Limb (tissue), 2 donors: ENCODE measurements at regions not wholly inside any gene's neighbourhood (a gene's known extent, or its start where the extent isn't known, plus 50 kb on each side); places are given as distances from the start of the nearest gene placed in this dataset.
A peak's percentile ranks its signal among the peaks of the same experiment; 100 is the strongest.
"Not testable (repeated sequence)": the region's sequence is repeated elsewhere in the genome, so short reads cannot be mapped to it uniquely, and the experiment has no call there.

ENCODE experiments used
- DNase-seq, 2 donors: peaks; one replicate each; pipeline ENCODE4 v3.0.0-alpha.2; 2016; ENCODE audit errors: extremely low spot score in 2 of 2

DNA sequence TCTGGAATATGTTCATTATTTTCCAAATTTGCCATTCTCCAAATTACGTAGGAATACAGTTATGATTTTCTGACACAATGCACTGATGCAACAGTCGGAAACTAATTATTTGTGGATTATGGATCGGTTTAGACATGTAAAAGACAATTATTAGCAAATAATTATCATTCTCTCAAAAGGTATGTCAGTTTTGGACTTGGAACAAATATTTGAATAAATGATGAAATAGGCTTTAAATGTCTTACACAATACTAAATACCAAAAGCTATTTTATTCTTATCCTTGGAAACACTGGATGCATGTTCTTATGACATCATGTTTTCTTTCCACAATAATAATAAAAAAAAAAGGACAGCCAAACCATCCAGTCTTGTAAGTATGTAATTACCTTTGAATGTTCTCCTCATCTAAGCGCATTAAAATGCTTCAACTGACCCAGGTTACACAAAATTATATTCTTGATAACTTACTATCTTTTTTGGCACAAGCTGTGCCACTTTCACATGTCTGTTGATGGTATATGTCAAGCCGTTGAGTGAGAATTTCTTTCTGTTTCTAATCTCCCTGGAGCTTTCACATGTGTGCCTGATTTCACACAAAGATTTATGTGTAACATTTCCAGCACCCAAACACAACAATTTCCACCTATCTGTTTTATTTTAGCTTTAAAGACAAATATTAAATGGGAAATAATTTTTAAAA lies 238.5 kb upstream of the ZNF385D start:
- DNase-seq, result no peak

GRCh38 chr3:21991061-21991460 lies 240.1 kb upstream of the ZNF385D start:
- DNase-seq, result no peak

- no peak for DNase-seq
These were observed 244.1 kb upstream of the ZNF385D start for GRCh38 chr3:21995079-21995607.

- DNase-seq, result no peak
These were observed 256.4 kb upstream of the ZNF385D start for GRCh38 chr3:22007368-22007767.

GRCh38 chr3:22010997-22011396 lies 260.0 kb upstream of the ZNF385D start:
- DNase-seq, result no peak

DNA sequence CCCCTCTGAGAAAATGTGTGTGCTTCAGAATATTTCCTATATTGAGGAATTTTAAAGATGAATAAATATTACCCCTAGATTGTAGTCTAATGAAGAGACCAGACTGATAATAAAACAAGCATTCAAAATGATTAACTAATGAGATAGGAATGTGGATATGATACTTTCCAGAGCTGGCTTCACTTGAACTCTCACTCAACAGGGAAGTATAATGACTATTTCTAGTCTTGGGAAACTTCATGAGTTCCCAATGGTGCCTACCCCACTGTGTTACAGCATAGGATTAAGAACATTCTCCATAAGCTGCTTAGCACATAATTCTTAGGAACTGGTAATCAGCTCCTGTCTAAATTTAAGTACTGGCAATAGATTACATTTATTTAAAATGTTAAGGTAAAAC lies 261.5 kb upstream of the ZNF385D start:
- no peak for DNase-seq

DNA sequence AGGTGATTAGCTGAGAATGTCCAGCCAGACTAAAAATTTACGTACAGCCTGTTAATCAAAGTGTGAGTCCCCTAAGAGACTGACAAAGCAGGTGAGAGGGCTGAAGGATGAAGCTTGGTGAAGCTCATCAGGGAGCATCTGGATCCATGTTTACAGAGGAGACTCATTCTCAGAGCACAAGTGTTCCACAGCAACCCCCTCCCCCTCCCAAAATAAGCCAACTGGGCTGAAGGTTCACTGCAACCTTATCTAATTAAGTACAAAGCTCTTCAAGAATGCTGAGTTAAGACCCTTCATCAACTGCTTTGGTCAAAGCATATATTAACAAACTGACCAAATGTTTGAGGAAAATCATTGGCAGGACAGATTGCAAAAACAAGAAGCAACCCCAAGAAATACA lies 262.6 kb upstream of the ZNF385D start:
- no peak for DNase-seq

DNA sequence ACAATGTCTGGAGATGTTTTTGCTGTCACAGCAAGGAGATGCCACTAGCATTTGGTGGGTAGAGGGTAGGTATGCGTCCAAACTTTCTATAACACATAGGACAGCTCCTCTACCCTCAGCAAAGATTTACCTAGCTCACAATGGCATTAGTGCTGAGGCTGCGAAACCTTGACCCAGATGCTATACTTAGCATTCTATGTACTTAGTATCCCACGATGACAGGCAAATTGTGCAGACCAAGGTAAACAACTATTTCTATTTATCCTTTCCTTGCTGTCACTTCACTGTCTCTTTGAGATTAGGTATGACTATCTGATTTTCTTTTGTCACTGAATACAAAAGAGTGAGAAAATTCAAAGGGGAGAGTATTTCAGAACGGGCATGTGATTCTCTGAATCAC lies 265.2 kb upstream of the ZNF385D start:
- no peak for DNase-seq

GRCh38 chr3:22024638-22025037 lies 273.6 kb upstream of the ZNF385D start:
- DNase-seq, result not testable (repeated sequence)

- no peak for DNase-seq
These were observed 278.5 kb upstream of the ZNF385D start for GRCh38 chr3:22029480-22029879.

DNA sequence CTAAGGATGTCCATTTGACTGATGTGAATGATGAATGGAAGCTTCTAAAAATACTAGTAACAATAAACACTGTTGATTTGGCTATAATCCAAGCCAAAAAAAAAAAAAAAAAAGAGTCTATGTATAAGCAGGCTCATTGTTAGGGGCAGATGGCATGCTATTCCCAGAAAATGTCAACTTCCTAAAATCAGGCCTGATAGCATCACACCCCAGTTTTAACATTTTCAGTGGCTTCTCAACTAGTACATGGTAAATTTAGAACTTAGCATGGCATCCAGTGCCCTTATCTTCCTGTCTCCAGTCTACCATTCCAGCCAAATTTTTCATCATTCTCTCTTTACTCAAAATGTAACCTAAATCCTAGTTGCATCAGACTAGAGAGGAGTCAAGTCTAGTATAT lies 288.2 kb upstream of the ZNF385D start:
- no peak for DNase-seq

DNA sequence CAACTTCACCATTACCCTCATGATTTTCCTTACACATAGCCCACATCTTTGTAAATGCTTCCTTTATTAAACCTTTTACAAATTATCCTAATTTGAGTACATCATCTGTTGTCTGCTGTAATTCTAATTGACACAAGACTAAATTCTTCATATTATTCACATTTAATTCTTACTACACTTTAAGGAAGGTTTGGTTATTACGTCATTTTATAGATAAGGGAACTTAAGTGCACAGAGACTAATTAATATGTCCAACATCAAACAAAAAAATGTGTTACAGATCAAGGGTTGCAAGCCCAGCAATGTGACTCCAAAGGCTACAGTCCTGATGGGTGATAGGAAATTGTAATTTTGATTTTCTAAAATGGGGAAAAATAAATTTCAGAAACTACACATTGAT lies 289.1 kb upstream of the ZNF385D start:
- DNase-seq, result no peak

- no peak for DNase-seq
These were observed 294.9 kb upstream of the ZNF385D start for GRCh38 chr3:22045882-22046281.

DNA sequence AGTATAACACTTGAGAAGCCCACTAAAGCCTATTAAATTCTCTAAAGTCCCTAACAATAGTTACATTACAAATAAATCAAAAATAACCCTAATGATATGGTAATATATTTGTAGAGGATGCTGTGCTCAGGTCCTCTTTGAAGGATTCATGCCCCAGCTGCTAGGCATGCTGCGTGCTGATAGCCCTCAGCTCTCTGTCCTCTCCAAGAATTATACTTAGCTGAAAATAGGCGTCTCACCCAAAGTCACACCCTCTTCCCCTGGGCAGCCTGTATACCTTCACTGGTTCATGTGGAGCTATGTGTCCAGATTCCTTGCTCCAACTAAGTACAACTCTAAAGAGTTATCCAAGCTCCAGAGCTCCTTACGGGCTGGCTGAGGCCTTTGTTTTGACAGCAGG lies 312.5 kb upstream of the ZNF385D start:
- no peak for DNase-seq

DNA sequence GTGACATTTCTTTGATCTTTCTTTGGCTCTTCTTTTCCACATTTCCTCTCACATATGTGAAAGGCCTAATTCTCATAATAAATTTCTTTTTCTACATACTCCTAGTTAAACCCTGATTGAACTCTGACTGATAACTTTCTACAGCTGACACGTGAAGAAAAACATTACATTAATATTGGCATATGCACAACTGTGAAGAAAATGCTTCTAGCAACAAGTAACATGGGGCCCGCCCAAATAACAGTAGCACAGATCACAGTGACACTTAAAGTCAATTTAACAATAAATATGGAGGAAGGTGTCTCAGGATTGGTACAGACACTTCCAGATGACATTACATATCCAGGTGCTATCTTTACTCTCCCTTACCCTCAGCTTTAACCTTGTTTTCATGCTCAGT lies 317.6 kb upstream of the ZNF385D start:
- no peak for DNase-seq

GRCh38 chr3:22088204-22088603 lies 337.2 kb upstream of the ZNF385D start:
- no peak for DNase-seq

DNA sequence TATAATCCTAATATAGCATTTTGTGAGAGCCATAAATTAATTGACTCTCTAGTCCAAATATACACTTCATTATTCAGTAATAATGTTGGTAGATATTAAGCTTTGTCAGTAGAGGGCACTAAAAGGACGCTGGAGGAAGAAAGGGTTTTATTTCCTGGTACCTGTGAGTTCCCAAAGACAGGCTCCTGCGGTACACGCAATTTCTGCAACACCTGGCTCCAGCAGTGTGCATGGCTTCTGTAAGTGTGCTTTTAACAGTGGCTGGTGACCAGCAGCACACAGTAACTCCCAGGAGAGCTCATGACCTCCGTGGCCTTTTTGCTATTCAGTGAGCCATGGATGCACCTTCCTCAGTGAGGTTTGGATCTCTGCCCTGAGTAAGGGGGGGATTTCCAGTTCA lies 338.3 kb upstream of the ZNF385D start:
- DNase-seq, result peak in 1 of 2 donors; percentile 30

- DNase-seq, result no peak
These were observed 340.3 kb upstream of the ZNF385D start for GRCh38 chr3:22091329-22091728.

- DNase-seq, result no peak
These were observed 347.0 kb upstream of the ZNF385D start for GRCh38 chr3:22098021-22098420.

DNA sequence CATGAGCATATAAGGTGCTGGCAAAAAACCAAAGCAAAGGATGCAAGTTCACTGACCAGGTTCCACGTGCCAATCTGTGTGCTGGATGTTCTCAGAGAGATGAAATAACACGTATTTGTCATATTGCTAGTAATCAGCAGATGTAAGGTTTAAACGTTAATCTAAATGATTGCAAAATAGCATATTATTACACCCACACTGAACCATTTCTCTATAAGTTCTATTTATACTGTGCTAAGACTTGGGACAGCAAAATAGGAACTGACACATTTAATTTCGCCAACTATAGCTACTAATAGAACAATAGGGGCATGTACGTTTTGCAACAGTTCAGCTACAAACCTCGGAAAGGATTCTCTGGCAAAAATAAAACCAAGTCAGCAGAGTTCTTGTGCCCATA lies 350.3 kb upstream of the ZNF385D start:
- no peak for DNase-seq

GRCh38 chr3:22101811-22102210 lies 350.8 kb upstream of the ZNF385D start:
- DNase-seq, result no peak

DNA sequence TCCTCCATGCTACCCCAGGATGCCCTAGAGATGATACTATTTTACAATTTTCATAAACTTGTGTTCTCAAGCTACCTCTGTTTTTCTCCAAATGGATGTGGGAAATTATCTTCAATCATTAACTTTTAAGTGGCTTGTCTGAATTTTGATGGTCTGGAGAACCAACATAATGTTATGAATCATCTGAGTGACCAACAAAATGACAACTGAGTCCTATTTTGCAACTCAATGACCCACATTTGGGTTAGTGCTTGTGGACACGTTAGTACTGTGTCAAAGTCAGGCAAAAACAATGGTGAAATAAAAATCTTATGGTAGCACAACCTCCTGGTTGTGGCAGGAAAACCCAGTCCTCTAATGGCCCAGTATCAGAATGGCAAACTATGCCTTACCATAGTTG lies 352.4 kb upstream of the ZNF385D start:
- no peak for DNase-seq

DNA sequence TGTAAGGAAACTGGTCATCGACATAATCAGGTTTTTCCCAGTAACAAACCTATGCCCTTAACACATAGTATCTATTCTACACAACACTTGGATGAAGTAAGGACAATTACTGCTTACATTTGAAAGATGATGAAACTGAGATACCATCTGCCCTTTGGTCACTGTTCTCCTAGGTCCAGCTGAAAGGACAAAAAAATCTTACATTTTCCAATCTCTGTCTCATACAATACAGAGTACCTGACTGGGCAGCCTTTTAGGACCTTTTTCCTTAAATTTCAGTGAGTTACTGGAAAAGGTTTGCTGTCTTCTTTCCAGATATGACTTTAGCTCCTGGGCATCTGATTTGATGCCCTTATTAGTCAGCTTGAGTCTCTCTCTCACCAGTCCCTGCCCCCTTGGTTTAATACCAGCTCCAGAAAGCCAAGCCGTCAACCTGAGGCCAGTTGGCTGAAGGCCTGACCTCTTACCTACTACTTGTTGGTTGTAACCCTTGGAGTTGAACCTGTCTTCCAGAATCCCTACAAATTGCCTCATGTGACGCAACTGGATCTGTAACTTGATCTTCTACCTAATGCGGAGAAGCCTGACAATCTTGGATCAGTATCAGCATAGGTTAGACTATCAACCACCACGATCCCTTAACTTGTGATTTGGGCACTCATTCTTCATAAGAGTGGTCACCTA lies 355.3 kb upstream of the ZNF385D start:
- no peak for DNase-seq
